ENCODE measurements at regions not wholly inside any gene's neighbourhood (a gene's known extent, or its start where the extent isn't known, plus 50 kb on each side); places are given as distances from the start of the nearest gene placed in this dataset.

DNA sequence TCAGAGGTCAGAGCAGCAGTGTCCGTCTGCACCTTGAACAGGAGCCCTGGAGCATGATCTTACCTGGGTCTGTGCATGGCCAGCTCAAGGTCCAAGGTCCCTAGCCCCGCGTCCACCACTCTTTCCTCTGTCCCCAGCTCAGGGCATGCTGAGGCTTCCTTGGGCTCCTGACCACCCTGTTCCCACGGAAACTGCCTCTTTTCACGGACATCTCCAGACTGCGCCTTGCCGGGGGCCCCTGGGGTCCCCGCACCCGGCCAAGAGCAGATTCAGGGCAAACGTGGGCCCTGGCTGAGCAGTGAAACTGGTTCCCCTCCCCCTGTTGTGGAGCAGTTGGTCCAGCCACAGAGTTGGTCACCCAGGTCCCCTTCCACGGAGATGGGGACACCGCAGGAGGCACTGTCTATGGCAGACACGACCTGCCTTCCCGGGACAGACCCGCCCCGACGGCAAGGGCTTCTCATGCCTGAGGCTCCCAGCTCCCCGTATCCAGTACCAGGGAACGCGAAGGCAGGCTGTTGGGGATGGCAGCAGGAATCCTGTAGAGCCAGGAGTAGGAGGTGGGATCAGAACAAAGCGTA lies 217.4 kb upstream of the PPP2R2D start:
- DNase-seq (ENCODE audit: low read depth in 4 of 4, low spot score in 3 of 4), result no peak

DNA sequence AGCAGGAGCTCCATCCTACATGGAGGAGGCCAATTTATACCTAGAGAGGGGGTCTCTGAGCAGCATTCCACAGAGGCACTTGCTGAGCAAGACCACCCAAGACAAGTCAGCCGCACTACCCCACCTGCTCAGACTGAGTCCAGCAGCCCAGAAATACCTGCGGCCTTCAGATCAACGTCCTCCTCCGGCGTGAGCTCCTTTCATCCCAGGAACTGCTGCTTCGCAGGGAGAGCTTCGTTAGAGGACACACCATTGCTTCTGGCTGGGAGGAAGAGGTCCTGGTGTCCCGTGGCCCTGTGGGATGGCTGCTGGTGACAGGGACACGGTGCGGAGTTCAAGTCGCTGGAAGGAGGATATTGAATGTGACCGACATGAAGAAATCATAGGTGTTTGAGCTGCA lies 216.9 kb upstream of the PPP2R2D start:
- no peak for DNase-seq (ENCODE audit: low read depth in 4 of 4, low spot score in 3 of 4)

GRCh38 chr10:131685007-131685406 lies 215.8 kb upstream of the PPP2R2D start:
- no peak for DNase-seq (ENCODE audit: low read depth in 4 of 4, low spot score in 3 of 4)

GRCh38 chr10:131685576-131685975 lies 215.2 kb upstream of the PPP2R2D start:
- DNase-seq (ENCODE audit: low read depth in 4 of 4, low spot score in 3 of 4), result no peak

DNA sequence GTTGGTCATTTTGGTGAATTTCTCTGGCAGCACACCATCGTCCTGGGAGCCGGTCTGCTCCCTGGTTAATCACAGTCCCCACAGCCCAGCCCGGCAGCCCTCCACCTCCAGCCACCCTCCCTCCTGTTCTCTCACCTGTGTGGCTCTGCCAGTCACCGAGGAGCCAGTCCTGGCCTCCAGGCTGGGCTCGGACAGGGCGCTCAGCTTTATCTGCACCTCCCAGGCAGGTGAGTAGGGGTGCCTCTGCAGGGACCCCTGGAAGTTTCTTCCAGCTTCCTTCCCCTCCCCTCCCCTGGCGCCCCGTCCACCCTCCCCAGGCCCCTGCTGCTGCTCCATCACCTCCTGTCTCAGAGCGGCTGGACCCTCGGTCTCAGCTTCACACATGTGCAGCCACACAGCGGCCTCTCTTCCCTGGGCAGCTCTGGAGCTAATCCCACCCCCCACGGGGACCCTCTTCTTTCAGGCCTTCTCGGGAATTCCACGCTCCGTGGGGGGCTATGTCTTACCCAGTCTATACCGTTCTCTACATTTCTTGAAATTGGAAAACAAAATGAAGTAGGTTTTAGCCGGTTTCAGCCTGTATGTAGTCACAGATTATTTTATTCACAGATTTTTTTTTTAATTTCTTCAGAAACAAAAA lies 213.9 kb upstream of the PPP2R2D start:
- DNase-seq (ENCODE audit: low read depth in 4 of 4, low spot score in 3 of 4), result no peak

GRCh38 chr10:131688304-131688703 lies 212.5 kb upstream of the PPP2R2D start:
- DNase-seq (ENCODE audit: low read depth in 4 of 4, low spot score in 3 of 4), result no peak

DNA sequence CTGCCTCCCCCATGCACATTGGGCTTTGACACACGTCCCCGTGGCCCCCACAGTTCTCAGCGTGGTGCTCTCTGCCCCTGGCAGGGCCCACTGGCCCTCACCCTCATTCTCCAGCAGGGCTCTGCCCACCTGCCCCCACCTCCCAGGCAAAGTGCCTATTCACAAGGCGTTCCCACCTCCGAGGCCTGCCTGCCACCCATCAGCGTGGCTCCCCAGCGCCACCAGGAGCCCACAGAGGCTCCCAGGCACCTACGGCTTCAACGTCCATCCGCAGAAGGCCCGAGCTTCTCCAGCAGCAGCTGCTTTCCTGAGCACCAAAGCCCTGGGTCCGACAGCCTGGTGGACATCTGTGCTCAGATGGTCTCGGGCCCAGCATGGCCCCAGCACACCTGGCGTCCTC lies 211.8 kb upstream of the PPP2R2D start:
- no peak for DNase-seq (ENCODE audit: low read depth in 4 of 4, low spot score in 3 of 4)

DNA sequence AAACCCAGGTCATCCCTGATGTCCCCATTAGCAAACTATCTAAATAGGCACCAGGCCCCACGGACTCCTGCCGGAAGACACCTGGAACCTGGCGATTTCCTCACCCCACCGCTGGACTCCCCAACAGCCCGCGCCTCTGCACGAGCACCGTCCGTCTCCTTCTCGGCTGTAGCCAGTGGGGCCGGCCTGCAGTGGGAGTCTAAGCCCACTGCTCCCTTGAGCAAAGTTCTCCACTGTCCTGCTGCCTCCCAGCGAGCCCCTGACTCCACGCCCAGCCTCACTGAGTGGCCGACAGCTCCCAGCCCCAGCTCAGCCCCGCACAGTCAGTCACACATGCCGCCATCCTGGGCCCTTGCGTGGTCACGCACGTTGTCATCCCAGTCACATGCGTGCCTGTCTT lies 211.3 kb upstream of the PPP2R2D start:
- DNase-seq (ENCODE audit: low read depth in 4 of 4, low spot score in 3 of 4), result no peak

- no peak for DNase-seq (ENCODE audit: low read depth in 4 of 4, low spot score in 3 of 4)
Measured at GRCh38 chr10:131689954-131690757, 210.7 kb upstream of the PPP2R2D start.

GRCh38 chr10:131690805-131691239 lies 210.0 kb upstream of the PPP2R2D start:
- DNase-seq (ENCODE audit: low read depth in 4 of 4, low spot score in 3 of 4), result no peak

DNA sequence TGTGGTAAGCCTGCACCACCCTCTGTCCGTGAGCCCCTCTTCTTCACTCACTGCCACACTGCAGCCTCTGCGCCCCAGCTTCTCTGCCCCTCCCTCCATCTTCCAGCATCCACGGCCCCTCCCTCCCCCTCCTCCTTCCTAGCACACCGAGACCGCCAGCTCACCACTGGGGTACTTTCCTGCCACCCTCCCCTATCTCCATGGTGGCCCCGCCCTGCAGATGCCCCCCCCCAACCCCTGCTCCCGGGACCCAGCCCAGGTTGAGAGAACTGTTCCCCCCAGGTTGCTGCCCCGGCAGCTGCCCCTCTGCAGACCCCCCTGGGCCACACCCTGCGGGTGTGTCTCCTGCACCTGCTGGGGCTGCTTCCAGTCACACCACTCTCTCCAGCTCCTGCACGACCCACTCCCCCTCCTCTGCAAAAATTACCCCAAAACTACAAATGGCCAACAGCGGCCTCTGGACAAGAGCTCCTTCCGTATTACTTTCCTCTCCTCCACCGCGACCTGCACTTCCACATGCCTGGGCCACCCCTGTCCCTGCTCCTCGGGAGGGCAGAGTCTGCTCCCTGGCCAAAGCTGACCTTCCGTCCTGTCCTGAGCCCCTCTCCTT lies 209.2 kb upstream of the PPP2R2D start:
- no peak for DNase-seq (ENCODE audit: low read depth in 4 of 4, low spot score in 3 of 4)

- DNase-seq (ENCODE audit: low read depth in 4 of 4, low spot score in 3 of 4), result no peak
Measured at GRCh38 chr10:131692176-131692575, 208.6 kb upstream of the PPP2R2D start.

GRCh38 chr10:131692686-131693334 lies 208.0 kb upstream of the PPP2R2D start:
- DNase-seq (ENCODE audit: low read depth in 4 of 4, low spot score in 3 of 4), result no peak

DNA sequence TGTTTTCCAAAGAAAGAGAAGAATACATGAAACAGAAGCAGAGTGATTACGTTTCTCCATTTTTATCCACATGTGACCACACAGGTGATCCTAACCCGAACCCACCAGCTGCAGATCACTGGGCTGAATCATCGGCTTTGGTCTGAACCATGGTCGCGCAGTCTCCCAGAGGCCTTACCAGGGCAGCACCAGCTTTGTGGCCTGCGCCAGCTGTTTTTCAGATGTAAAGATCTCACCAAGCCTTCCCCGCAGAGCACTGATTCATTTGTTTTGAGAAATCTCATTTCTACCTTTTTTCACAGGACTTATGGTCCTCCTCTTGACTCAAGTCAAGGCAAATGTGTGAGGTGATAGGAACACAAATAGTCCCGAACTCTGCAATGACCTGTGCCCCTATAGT lies 207.0 kb upstream of the PPP2R2D start:
- no peak for DNase-seq (ENCODE audit: low read depth in 4 of 4, low spot score in 3 of 4)

GRCh38 chr10:131694168-131694780 lies 206.5 kb upstream of the PPP2R2D start:
- DNase-seq (ENCODE audit: low read depth in 4 of 4, low spot score in 3 of 4), result no peak

DNA sequence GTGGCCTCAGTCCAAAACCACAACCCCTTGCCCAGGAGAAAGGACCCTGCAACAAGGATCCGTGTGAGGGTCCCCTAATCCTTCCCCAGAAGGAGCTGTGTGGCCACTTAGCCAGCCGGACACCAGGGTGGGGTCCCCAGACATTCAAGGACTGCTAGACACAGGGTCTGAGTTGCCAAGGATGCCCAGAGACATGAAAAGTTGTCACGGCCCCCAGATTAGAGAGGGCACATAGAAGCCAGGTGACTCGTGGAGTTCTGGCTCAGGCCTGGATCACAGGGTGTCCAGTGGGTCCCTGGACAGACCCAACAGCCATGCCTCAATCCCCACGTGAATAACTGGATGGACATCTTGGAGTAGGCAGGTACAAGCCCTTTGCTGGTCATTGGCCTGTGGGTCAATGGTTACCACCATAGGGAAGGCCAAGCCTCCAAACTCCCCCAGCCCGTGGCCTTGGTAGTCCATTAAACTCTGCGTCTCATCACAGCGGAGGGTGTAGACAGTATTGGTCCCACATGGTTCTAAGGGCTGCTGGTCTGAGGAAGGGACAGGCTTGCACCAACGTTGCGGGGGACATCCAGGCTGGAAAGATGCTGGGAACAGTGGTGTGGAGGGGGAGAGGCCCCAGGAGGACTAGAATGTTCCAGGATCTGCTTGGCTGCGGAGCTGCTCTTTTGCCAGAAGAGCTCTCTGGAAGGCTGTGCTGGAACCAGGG lies 205.9 kb upstream of the PPP2R2D start:
- no peak for DNase-seq (ENCODE audit: low read depth in 4 of 4, low spot score in 3 of 4)

DNA sequence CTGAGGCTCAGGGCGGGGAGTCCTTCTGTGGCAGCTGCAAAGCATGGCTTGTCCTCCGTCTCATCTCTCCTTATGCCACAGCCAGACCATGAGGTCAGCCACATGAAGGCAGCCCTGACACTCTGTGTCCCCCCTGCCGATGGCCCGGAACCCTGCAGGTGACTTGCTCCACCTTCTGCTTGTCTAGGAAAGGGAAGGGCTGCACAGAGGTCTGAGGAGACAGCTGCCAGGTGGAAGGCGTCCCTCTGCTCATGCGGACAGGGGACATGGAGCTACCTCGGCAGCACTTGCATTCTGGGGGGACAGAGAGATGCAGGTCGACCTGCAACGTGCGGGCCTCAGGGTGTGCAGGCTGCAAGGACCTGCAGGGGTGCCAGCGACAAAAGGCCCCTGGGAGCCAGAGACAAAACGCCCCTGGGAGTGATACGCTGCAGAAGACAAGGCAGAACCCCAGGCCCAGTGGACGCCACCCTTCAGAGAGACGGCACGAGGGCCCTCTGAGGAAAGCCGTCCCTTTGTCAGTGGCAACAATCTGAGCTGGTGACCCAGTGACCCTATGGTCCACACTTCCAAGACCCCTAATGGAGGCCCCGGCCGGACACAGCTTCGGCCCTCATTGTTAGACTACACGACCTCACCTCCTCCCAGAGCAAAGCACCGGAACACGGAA lies 205.2 kb upstream of the PPP2R2D start:
- no peak for DNase-seq (ENCODE audit: low read depth in 4 of 4, low spot score in 3 of 4)

GRCh38 chr10:131697476-131698128 lies 203.2 kb upstream of the PPP2R2D start:
- DNase-seq (ENCODE audit: low read depth in 4 of 4, low spot score in 3 of 4), result no peak

DNA sequence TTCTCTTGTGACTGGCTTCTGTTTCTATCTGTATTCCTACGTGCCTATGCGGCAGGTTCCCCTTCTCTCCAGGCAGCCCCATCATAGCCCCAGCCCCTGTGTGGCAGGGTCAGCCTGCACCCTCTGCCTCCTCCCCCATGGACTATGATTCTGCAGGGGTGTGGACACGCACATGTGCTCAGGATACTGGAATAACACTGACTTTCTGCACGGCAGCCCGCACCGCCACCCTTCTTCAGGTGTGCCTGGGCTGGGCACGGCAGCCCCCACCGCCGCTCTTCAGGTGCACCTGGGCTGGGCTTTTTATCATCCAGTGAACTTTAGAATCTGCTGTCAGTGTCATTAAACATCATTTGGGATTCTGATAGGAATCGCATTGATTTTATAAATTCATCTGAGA lies 202.6 kb upstream of the PPP2R2D start:
- DNase-seq (ENCODE audit: low read depth in 4 of 4, low spot score in 3 of 4), result no peak
